ENCODE measurements at regions not wholly inside any gene's neighbourhood (a gene's known extent, or its start where the extent isn't known, plus 50 kb on each side); places are given as distances from the start of the nearest gene placed in this dataset.

DNA sequence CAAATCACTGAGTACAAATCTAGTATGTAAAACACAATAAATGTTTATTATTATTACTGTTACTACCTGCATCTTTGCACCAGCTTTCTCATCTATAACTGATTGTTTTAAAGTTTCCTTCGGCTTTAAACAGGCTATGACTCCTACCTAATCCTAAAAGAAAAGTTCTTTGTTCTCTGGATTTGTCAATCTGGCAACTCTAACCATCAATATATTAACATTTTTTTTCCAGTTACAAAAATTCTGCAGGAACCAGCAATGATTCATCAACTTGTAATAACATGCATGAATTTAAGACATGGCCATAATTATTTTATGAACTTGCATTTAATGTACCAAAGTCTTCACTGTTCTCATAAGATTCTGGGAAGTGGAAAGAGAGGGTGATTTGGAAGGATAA is 228.5 kb downstream of the PIK3R1 start:
- Histone ChIP-seq H3K36me3 (ENCODE audit: control insufficient read depth, insufficient read depth, low read length) (no peaks in the 10 kb centered on the region), H3K27me3 (ENCODE audit: control insufficient read depth, insufficient read depth, low read length, poor library complexity, severe bottlenecking) (no peaks in the 10 kb centered on the region), H3K9me3 (ENCODE audit: control insufficient read depth, low read length) (no peaks in the 10 kb centered on the region), H3K27ac (ENCODE audit: low read depth, low read length) (no peak overlapping the region), H3K4me1 (ENCODE audit: control insufficient read depth, insufficient read depth, low read length) (no peaks in the 10 kb centered on the region), H3K9ac (ENCODE audit: extremely low read depth, low read length, poor library complexity, severe bottlenecking) (no peak overlapping the region), H3K4me3 (ENCODE audit: low read length) (no peak overlapping the region)
- no peak for DNase-seq
- H3K9me3 Mint-ChIP-seq = no peaks in the 10 kb centered on the region
- H3K4me1 Mint-ChIP-seq = peaks cover 3% of the 10 kb centered on the region
- H3K27me3 Mint-ChIP-seq (ENCODE audit: insufficient read depth) = peaks cover under 1% of the 10 kb centered on the region
- WGBS, 2 experiments (ENCODE audit: insufficient coverage in 1 of 2, insufficient read length in 1 of 2) = 90 to 100% methylated on average over 1 of the region's 1 CpG
- H3K4me3 Mint-ChIP-seq = no peak overlapping the region
- TF ChIP-seq, protein P1, sequence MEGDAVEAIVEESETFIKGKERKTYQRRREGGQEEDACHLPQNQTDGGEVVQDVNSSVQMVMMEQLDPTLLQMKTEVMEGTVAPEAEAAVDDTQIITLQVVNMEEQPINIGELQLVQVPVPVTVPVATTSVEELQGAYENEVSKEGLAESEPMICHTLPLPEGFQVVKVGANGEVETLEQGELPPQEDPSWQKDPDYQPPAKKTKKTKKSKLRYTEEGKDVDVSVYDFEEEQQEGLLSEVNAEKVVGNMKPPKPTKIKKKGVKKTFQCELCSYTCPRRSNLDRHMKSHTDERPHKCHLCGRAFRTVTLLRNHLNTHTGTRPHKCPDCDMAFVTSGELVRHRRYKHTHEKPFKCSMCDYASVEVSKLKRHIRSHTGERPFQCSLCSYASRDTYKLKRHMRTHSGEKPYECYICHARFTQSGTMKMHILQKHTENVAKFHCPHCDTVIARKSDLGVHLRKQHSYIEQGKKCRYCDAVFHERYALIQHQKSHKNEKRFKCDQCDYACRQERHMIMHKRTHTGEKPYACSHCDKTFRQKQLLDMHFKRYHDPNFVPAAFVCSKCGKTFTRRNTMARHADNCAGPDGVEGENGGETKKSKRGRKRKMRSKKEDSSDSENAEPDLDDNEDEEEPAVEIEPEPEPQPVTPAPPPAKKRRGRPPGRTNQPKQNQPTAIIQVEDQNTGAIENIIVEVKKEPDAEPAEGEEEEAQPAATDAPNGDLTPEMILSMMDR (conservative IDR thresholded peaks at IDR 0.05) = no peak
- no peak overlapping the region for H3K27ac Mint-ChIP-seq
- H3K36me3 Mint-ChIP-seq (ENCODE audit: low read depth) = no peaks in the 10 kb centered on the region

DNA sequence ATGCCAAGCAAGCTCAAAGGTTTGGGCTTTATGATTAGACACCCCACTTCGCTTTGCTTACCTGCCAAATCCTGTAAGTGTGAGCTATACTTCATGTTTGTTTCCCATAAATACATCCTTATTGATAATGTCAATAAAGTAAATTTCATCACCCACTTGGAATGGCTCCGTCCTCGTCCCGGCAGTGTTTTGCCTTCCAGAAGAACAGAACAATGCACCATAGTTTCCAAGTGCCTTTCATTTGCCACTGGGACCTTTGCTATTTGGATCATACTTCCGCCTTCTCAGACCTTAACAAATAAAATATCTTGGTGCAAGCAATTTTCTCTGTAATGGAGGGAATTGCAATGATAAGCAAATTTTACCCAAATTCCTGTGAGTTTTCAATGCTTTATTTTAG is 229.3 kb downstream of the PIK3R1 start:
- H3K9me3 ChIP-seq (ENCODE audit: control insufficient read depth, low read length) = no peaks in the 10 kb centered on the region
- Mint-ChIP-seq H3K4me1 (peaks cover 3% of the 10 kb centered on the region), H3K27ac (no peak overlapping the region), H3K9me3 (no peaks in the 10 kb centered on the region), H3K27me3 (ENCODE audit: insufficient read depth) (peaks cover 6% of the 10 kb centered on the region), H3K4me3 (no peak overlapping the region), H3K36me3 (ENCODE audit: low read depth) (no peaks in the 10 kb centered on the region)
- no peak overlapping the region for H3K27ac ChIP-seq (ENCODE audit: low read depth, low read length)
- no peaks in the 10 kb centered on the region for H3K36me3 ChIP-seq (ENCODE audit: control insufficient read depth, insufficient read depth, low read length)
- H3K4me1 ChIP-seq (ENCODE audit: control insufficient read depth, insufficient read depth, low read length) = no peaks in the 10 kb centered on the region
- no peak for DNase-seq
- no peaks in the 10 kb centered on the region for H3K27me3 ChIP-seq (ENCODE audit: control insufficient read depth, insufficient read depth, low read length, poor library complexity, severe bottlenecking)
- TF ChIP-seq, protein P1 (conservative IDR thresholded peaks at IDR 0.05) = no peak
- H3K9ac ChIP-seq (ENCODE audit: extremely low read depth, low read length, poor library complexity, severe bottlenecking) = no peak overlapping the region
- no peak overlapping the region for H3K4me3 ChIP-seq (ENCODE audit: low read length)
- 96 to 100% methylated on average over 3 to 5 of the region's 5 CpGs for WGBS, 2 experiments (ENCODE audit: insufficient coverage in 1 of 2, insufficient read length in 1 of 2)

DNA sequence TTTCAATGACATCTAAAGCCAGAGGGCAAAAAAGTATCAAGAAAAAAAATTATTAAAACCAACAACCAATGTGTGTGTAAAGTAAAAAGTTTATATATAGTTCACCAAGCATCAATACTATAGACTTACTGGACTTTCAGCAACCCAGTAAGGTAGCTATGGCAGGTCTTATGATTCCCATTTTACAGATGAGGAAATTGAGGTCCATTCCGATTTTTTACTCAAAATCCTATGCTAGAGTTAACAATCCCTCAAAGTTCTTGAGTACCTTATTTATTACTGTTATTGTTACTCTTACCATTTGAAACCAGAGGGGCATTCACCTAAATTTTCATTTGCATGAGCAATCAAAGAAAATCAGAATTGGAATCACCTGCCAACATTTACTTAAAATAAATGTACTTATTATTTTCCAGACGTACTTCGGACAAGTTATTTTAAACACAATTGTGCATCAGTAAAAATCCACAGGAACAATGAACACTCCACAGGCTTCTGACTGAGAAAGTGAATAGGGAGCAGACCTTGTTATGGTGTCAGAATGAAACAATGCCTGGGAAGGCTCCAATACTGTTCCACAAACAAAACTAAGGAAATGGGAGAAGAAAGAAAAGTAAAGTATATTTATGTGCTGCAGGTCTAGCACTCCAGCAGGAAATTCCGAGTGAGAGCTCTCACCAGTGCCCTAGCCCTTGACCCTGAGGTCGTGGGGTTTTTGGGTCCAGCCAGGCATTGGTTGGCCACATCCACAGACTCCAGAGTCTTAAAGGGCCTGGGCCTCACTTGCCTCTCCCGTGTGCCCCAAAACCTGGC is 229.9 kb downstream of the PIK3R1 start:
- DNase-seq = no peak
- H3K27ac ChIP-seq (ENCODE audit: low read depth, low read length) = no peak overlapping the region
- Mint-ChIP-seq H3K9me3 (no peaks in the 10 kb centered on the region), H3K27ac (no peak overlapping the region), H3K27me3 (ENCODE audit: insufficient read depth) (peaks cover 6% of the 10 kb centered on the region), H3K4me1 (peaks cover 3% of the 10 kb centered on the region), H3K4me3 (no peak overlapping the region), H3K36me3 (ENCODE audit: low read depth) (no peaks in the 10 kb centered on the region)
- no peaks in the 10 kb centered on the region for H3K27me3 ChIP-seq (ENCODE audit: control insufficient read depth, insufficient read depth, low read length, poor library complexity, severe bottlenecking)
- no peak overlapping the region for H3K4me3 ChIP-seq (ENCODE audit: low read length)
- H3K4me1 ChIP-seq (ENCODE audit: control insufficient read depth, insufficient read depth, low read length) = no peaks in the 10 kb centered on the region
- H3K36me3 ChIP-seq (ENCODE audit: control insufficient read depth, insufficient read depth, low read length) = no peaks in the 10 kb centered on the region
- H3K9me3 ChIP-seq (ENCODE audit: control insufficient read depth, low read length) = no peaks in the 10 kb centered on the region
- 78 to 87% methylated on average over 3 to 6 of the region's 6 CpGs for WGBS, 2 experiments (ENCODE audit: insufficient coverage in 1 of 2, insufficient read length in 1 of 2)
- TF ChIP-seq, protein P1 (conservative IDR thresholded peaks at IDR 0.05) = no peak
- H3K9ac ChIP-seq (ENCODE audit: extremely low read depth, low read length, poor library complexity, severe bottlenecking) = no peak overlapping the region
